H9 (cell line): ENCODE measurements at regions not wholly inside any gene's neighbourhood (a gene's known extent, or its start where the extent isn't known, plus 50 kb on each side); places are given as distances from the start of the nearest gene placed in this dataset.

Experiments used
- DNase-seq: peaks from one replicate; pipeline ENCODE4 v3.0.0-alpha.2; 2017
- H2AFZ ChIP-seq: one replicate; pipeline ENCODE4 v1.6.1; 2013; ENCODE audit warnings: mild to moderate bottlenecking, low read length, control low read depth, moderate library complexity
- H2AK5ac ChIP-seq: 2 replicates; pipeline ENCODE4 v1.6.1; 2013; ENCODE audit warnings: low read length, control low read depth, mixed read lengths; ENCODE audit not compliant: insufficient read length
- H2BK120ac ChIP-seq: one replicate; pipeline ENCODE4 v1.6.1; 2013; ENCODE audit warnings: low read depth, mild to moderate bottlenecking, low read length, control low read depth, inconsistent platforms; ENCODE audit not compliant: poor library complexity, severe bottlenecking
- H2BK12ac ChIP-seq: 2 replicates; pipeline ENCODE4 v1.6.1; 2013; ENCODE audit warnings: low read length, control low read depth, mixed read lengths, low read depth; ENCODE audit not compliant: insufficient read length
- H2BK15ac ChIP-seq: 2 replicates; pipeline ENCODE4 v1.6.1; 2013; ENCODE audit warnings: low read depth, low read length, control low read depth
- H2BK20ac ChIP-seq: one replicate; pipeline ENCODE4 v1.6.1; 2013; ENCODE audit warnings: low read depth, mild to moderate bottlenecking, low read length, control low read depth, inconsistent platforms; ENCODE audit not compliant: poor library complexity, severe bottlenecking
- H2BK5ac ChIP-seq: 2 replicates; pipeline ENCODE4 v1.6.1; 2013; ENCODE audit warnings: low read length, control low read depth, mixed read lengths; ENCODE audit not compliant: insufficient read length
- H3K14ac ChIP-seq: 2 replicates; pipeline ENCODE4 v1.6.1; 2013; ENCODE audit warnings: low read length, control low read depth; ENCODE audit not compliant: insufficient read depth
- H3K18ac ChIP-seq: 2 replicates; pipeline ENCODE4 v1.6.1; 2013; ENCODE audit warnings: low read depth, mild to moderate bottlenecking, mixed read lengths, low read length, control low read depth; ENCODE audit not compliant: insufficient read length
- H3K23ac ChIP-seq: 2 replicates; pipeline ENCODE4 v1.6.1; 2013; ENCODE audit warnings: low read length, control low read depth, mixed read lengths, low read depth; ENCODE audit not compliant: insufficient read length
- H3K23me2 ChIP-seq: 2 replicates; pipeline ENCODE4 v1.6.1; 2013; ENCODE audit warnings: low read depth, mild to moderate bottlenecking, mixed read lengths, low read length, control low read depth; ENCODE audit not compliant: insufficient read length, poor library complexity, severe bottlenecking
- H3K27ac ChIP-seq: 2 replicates; pipeline ENCODE4 v1.5.1; 2013; ENCODE audit warnings: low read length, control low read depth, mixed read lengths, low read depth; ENCODE audit not compliant: insufficient read length
- H3K27me3 ChIP-seq: 2 replicates; pipeline ENCODE4 v1.6.1; 2013; ENCODE audit warnings: low read length, control low read depth, inconsistent platforms; ENCODE audit not compliant: insufficient read depth
- H3K4ac ChIP-seq: 2 replicates; pipeline ENCODE4 v1.6.1; 2013; ENCODE audit warnings: low read depth, mild to moderate bottlenecking, control low read depth, inconsistent platforms, low read length, moderate library complexity
- H3K4me1 ChIP-seq: 2 replicates; pipeline ENCODE4 v1.6.1; 2013; ENCODE audit warnings: low read length, control low read depth, inconsistent platforms; ENCODE audit not compliant: insufficient read depth
- H3K4me2 ChIP-seq: 2 replicates; pipeline ENCODE4 v1.6.1; 2013; ENCODE audit warnings: low read length, control low read depth, mixed read lengths; ENCODE audit not compliant: insufficient read length, insufficient read depth
- H3K56ac ChIP-seq: 2 replicates; pipeline ENCODE4 v1.6.1; 2013; ENCODE audit warnings: low read depth, mild to moderate bottlenecking, mixed read lengths, low read length, control low read depth; ENCODE audit not compliant: insufficient read length
- H3K79me1 ChIP-seq: 2 replicates; pipeline ENCODE4 v1.6.1; 2013; ENCODE audit warnings: low read depth, mild to moderate bottlenecking, moderate library complexity, low read length, control low read depth, inconsistent platforms; ENCODE audit not compliant: insufficient read depth, poor library complexity, severe bottlenecking
- H3K79me2 ChIP-seq: 2 replicates; pipeline ENCODE4 v1.6.1; 2013; ENCODE audit warnings: low read length, control low read depth, inconsistent platforms; ENCODE audit not compliant: insufficient read depth
- H3K9ac ChIP-seq: 2 replicates; pipeline ENCODE4 v1.6.1; 2013; ENCODE audit warnings: low read length, control low read depth, mixed read lengths; ENCODE audit not compliant: insufficient read length; ENCODE audit errors: extremely low read depth
- H3K9me3 ChIP-seq: one replicate; pipeline ENCODE4 v1.6.1; 2013; ENCODE audit warnings: low read depth, low read length, inconsistent platforms; ENCODE audit not compliant: control insufficient read depth
- H3T11ph ChIP-seq: one replicate; pipeline ENCODE4 v1.6.1; 2013; ENCODE audit warnings: mild to moderate bottlenecking, low read length, control low read depth, inconsistent platforms
- H4K20me1 ChIP-seq: one replicate; pipeline ENCODE4 v1.6.1; 2013; ENCODE audit not compliant: control insufficient read depth, insufficient read length, insufficient read depth
- H4K5ac ChIP-seq: 2 replicates; pipeline ENCODE4 v1.6.1; 2013; ENCODE audit warnings: low read depth, mild to moderate bottlenecking, mixed read lengths, low read length, control low read depth; ENCODE audit not compliant: insufficient read length
- H4K8ac ChIP-seq: replicated peaks from 2 replicates; pipeline ENCODE4 v1.6.1; 2013; ENCODE audit warnings: low read length, control low read depth, mixed read lengths, low read depth; ENCODE audit not compliant: insufficient read length
- H4K91ac ChIP-seq: 2 replicates; pipeline ENCODE4 v1.6.1; 2013; ENCODE audit warnings: low read depth, mild to moderate bottlenecking, moderate library complexity, mixed read lengths, low read length, control low read depth; ENCODE audit not compliant: insufficient read length
- H3K27ac Mint-ChIP-seq, 3 experiments: 2 replicates in 2 of 3; 3 replicates in 1 of 3; pipeline ENCODE4 v1.8.0; 2020 to 2021; ENCODE audit warnings: mixed read lengths in 3 of 3, mild to moderate bottlenecking in 1 of 3, moderate library complexity in 1 of 3
- H3K27me3 Mint-ChIP-seq: 2 replicates; pipeline ENCODE4 v1.8.0; 2021; ENCODE audit warnings: low read depth, mild to moderate bottlenecking, moderate library complexity, mixed read lengths
- H3K36me3 Mint-ChIP-seq, 3 experiments: 2 replicates in 2 of 3; 3 replicates in 1 of 3; pipeline ENCODE4 v1.8.0; 2020 to 2021; ENCODE audit warnings: low read depth in 3 of 3, mixed read lengths in 3 of 3; ENCODE audit not compliant: insufficient read depth in 1 of 3
- H3K4me1 Mint-ChIP-seq, 2 experiments: 2 replicates each; pipeline ENCODE4 v1.8.0; 2020; ENCODE audit warnings: mixed read lengths in 2 of 2
- H3K4me3 Mint-ChIP-seq, 2 experiments: 2 replicates in 1 of 2; 3 replicates in 1 of 2; pipeline ENCODE4 v1.8.0; 2020 to 2021; ENCODE audit warnings: mild to moderate bottlenecking in 2 of 2, mixed read lengths in 2 of 2, moderate library complexity in 1 of 2
- H3K9me3 Mint-ChIP-seq, 2 experiments: 2 replicates in 1 of 2; 3 replicates in 1 of 2; pipeline ENCODE4 v1.8.0; 2020; ENCODE audit warnings: mild to moderate bottlenecking in 2 of 2, mixed read lengths in 2 of 2, moderate library complexity in 1 of 2
- CTCF ChIP-seq: fragments of 200-600 bp; sonication (generic); conservative IDR thresholded peaks from 3 replicates; pipeline ENCODE4 v1.8.0; 2021; ENCODE audit warnings: antibody characterized with exemption, mild to moderate bottlenecking
- WGBS: extraction: QIAGEN DNeasy Blood & Tissue Kit; methylation state at CpG from one replicate; pipeline ENCODE4 v1.1.7; 2013; ENCODE audit warnings: missing lambda C conversion rate, low lambda C conversion rate, mixed read lengths; ENCODE audit not compliant: insufficient read length; ENCODE audit errors: extremely low coverage; 5-methylcytosine and 5-hydroxymethylcytosine counted together

- no peak for TF ChIP-seq CTCF
- Histone ChIP-seq H3T11ph (no peak overlapping the region), H3K56ac (no peak overlapping the region), H4K91ac (no peak overlapping the region), H3K27me3 (no peaks in the 10 kb centered on the region), H3K79me2 (no peaks in the 10 kb centered on the region), H2AK5ac (no peak overlapping the region), H2BK15ac (no peak overlapping the region), H2AFZ (no peak overlapping the region), H3K4me2 (no peak overlapping the region), H3K14ac (no peak overlapping the region), H2BK12ac (no peak overlapping the region), H3K23ac (no peak overlapping the region), H3K18ac (no peak overlapping the region), H4K5ac (no peak overlapping the region), H4K20me1 (no peaks in the 10 kb centered on the region), H3K4ac (no peak overlapping the region), H2BK120ac (no peak overlapping the region), H3K79me1 (no peaks in the 10 kb centered on the region), H3K9ac (no peak overlapping the region), H3K4me1 (peaks cover 3% of the 10 kb centered on the region; the same call in 1 of the 2 replicates), H4K8ac (no peak overlapping the region), H2BK20ac (no peak overlapping the region), H3K23me2 (no peaks in the 10 kb centered on the region), H2BK5ac (no peak overlapping the region), H3K27ac (no peak overlapping the region), H3K9me3 (no peaks in the 10 kb centered on the region)
- H3K36me3 Mint-ChIP-seq = no peaks in the 10 kb centered on the region
- H3K27ac Mint-ChIP-seq = peak overlapping the region in 1 of 3 experiments; percentile 27; a peak in 1 of 7 replicates
- no peak overlapping the region for H3K4me3 Mint-ChIP-seq
- WGBS = no CpG with 5 or more reads among the region's 8 CpGs
- no peak for DNase-seq
- H3K27me3 Mint-ChIP-seq = no peaks in the 10 kb centered on the region
- no peaks in the 10 kb centered on the region; a peak in 1 of 5 replicates for H3K9me3 Mint-ChIP-seq
- peaks cover 4 to 12% of the 10 kb centered on the region in 2 experiments for H3K4me1 Mint-ChIP-seq
Observed at GRCh38 chr18:22872900-22873537, 60.1 kb upstream of the RBBP8 start.
